HK-2 (cell line): ENCODE measurements at regions not wholly inside any gene's neighbourhood (a gene's known extent, or its start where the extent isn't known, plus 50 kb on each side); places are given as distances from the start of the nearest gene placed in this dataset.
"Not testable (repeated sequence)": the region's sequence is repeated elsewhere in the genome, so short reads cannot be mapped to it uniquely, and the experiment has no call there.

Source experiments
- DNase-seq: peaks from one replicate; pipeline ENCODE4 v3.0.0-alpha.2; 2018; ENCODE audit not compliant: unreplicated experiment

- no peak for DNase-seq
Observed at GRCh38 chr3:153370680-153371079, 208.7 kb downstream of the RAP2B start.

GRCh38 chr3:153372326-153372725, 210.3 kb downstream of the RAP2B start:
- DNase-seq = no peak

GRCh38 chr3:153373606-153374005, 211.6 kb downstream of the RAP2B start:
- DNase-seq = no peak

- DNase-seq = not testable (repeated sequence)
Observed at GRCh38 chr3:153378366-153378765, 216.3 kb downstream of the RAP2B start.

- no peak for DNase-seq
Observed at GRCh38 chr3:153379516-153379915, 217.5 kb downstream of the RAP2B start.

- no peak for DNase-seq
Observed at GRCh38 chr3:153385343-153385742, 223.3 kb downstream of the RAP2B start.

- DNase-seq = no peak
Observed at GRCh38 chr3:153392363-153392762, 230.3 kb downstream of the RAP2B start.

- DNase-seq = no peak
Observed at GRCh38 chr3:153394017-153394416, 232.0 kb downstream of the RAP2B start.

GRCh38 chr3:153396581-153396980, 234.6 kb downstream of the RAP2B start:
- no peak for DNase-seq

- no peak for DNase-seq
Observed at GRCh38 chr3:153397794-153398193, 235.8 kb downstream of the RAP2B start.

- no peak for DNase-seq
Observed at GRCh38 chr3:153399636-153400035, 237.6 kb downstream of the RAP2B start.

GRCh38 chr3:153400641-153401040, 238.6 kb downstream of the RAP2B start:
- no peak for DNase-seq

- DNase-seq = no peak
Observed at GRCh38 chr3:153404157-153404556, 242.1 kb downstream of the RAP2B start.

GRCh38 chr3:153405320-153405719, 243.3 kb downstream of the RAP2B start:
- not testable (repeated sequence) for DNase-seq

- no peak for DNase-seq
Observed at GRCh38 chr3:153410517-153410916, 248.5 kb downstream of the RAP2B start.

GRCh38 chr3:153414982-153415381, 253.0 kb downstream of the RAP2B start:
- DNase-seq = no peak

- no peak for DNase-seq
Observed at GRCh38 chr3:153422314-153422713, 260.3 kb downstream of the RAP2B start.

- DNase-seq = not testable (repeated sequence)
Observed at GRCh38 chr3:153423820-153424219, 261.8 kb downstream of the RAP2B start.

GRCh38 chr3:153426344-153426743, 264.3 kb downstream of the RAP2B start:
- DNase-seq = no peak

GRCh38 chr3:153426803-153427202, 264.8 kb downstream of the RAP2B start:
- no peak for DNase-seq

GRCh38 chr3:153429821-153430220, 267.8 kb downstream of the RAP2B start:
- DNase-seq = no peak

- no peak for DNase-seq
Observed at GRCh38 chr3:153431076-153431475, 269.1 kb downstream of the RAP2B start.

- no peak for DNase-seq
Observed at GRCh38 chr3:153437666-153438065, 275.6 kb downstream of the RAP2B start.

- DNase-seq = no peak
Observed at GRCh38 chr3:153438271-153438670, 276.2 kb downstream of the RAP2B start.

- DNase-seq = no peak
Observed at GRCh38 chr3:153439780-153440179, 277.8 kb downstream of the RAP2B start.
